ENCODE measurements at regions not wholly inside any gene's neighbourhood (a gene's known extent, or its start where the extent isn't known, plus 50 kb on each side); places are given as distances from the start of the nearest gene placed in this dataset.

DNA sequence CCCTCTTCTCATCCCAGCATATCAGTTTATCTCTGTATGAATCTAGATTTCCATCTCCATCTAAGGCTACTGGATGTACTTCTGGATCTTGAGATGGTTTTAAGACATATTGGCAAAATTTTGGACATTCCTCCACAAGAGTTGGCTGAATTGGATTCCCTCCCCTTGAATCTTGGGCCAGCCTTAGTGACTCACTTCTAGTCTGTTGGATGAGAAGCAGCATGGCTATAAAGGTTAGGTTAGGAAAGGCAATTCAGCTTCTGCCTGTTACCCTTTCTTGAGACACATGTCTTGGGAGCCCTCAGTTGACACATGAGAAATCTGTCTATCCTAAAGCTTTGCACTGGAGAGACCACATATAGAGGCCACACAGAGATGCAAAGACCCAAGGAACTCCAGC, 73.0 kb upstream of the PGR start:
- no peak for DNase-seq

DNA sequence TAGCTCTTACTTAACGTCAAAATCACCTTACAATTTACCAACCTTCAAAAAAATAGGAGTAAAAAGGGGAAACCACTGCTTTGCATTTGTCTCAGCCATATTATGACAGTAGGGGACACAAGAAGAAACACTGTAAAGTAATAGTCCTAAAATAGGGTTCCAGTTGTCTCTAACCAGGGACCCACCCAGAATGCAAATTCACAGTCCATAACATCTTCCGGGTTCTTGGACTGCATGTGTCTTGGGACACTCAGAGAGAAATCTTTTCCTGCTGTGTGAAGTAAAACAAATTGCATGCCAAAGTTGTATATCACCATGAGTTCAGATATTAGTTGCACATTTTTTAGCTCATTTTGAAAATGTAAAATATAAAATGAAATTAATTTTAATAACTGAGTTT, 69.8 kb upstream of the PGR start:
- DNase-seq = no peak

DNA sequence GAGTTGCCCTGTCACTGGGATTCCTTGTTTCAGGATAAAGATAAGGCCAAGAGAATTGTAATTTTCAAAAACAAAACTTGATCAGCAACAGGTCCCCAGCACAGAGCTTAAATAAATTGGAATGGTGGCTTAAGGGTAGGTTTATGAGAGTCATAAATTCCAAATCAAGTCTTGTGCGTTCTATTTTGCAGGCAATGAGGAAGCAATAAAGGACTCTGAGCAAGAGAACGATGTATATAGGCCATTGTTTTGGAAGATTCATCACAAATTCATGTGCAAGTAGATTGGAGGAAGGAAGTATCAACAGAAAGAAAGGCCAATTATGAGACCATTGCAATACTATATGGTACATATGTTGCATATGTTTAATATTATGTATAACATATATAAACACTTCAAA, 65.7 kb upstream of the PGR start:
- no peak for DNase-seq

DNA sequence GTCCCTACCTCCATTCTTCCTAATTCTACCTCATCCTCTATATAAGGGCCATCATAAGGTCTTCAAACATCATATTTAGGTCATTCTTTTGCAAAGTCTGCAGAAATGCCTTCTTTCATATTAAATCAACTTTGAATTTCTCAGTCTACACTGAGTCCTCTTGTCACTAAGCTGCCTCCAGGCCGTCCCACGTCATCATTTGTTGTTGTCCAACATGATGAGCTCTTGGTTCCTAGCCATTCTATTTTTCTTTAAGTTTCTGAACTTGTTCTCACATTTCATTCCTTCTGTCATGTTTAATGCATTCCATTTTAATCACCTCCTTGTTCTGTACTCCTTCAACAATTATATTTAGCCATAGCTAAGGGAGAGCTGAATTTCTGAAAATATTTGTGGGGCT, 59.2 kb upstream of the PGR start:
- DNase-seq = no peak

DNA sequence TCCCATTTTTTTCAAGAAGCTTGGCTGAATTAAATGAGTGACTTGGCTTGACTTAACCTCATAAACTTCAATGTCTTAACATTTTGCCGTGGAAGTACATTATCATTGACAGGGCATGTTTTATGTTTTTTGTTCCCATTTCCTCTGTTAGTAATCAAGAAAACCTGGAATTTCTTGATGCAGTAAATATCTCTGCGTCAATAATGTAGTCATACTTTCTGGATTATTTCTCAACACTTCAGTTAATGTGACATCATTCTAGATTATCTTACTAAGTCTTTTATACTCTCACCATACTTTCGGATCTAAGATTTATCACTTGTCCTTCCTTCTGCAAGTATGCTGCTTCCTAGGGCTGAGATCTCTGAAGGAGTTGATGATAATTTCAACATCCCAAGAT, 58.6 kb upstream of the PGR start:
- no peak for DNase-seq

DNA sequence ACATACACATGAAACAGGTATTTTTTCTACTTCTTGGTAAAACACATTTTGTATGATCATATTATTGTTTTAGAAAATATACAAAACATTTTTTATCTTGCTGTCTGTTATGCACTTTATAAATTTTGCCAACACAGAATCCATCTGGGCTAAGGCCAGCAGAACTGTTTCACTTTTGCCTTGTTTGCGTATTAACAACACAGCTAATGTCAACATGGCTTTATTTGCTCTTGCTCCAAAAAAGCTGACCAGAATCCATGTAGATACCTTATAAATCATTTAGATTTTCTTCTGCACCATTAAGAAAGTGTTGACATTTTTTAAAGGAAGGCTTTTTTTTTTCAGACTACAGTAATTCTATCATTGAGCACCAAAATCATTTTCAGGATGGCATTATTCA, 58.1 kb upstream of the PGR start:
- DNase-seq = no peak

DNA sequence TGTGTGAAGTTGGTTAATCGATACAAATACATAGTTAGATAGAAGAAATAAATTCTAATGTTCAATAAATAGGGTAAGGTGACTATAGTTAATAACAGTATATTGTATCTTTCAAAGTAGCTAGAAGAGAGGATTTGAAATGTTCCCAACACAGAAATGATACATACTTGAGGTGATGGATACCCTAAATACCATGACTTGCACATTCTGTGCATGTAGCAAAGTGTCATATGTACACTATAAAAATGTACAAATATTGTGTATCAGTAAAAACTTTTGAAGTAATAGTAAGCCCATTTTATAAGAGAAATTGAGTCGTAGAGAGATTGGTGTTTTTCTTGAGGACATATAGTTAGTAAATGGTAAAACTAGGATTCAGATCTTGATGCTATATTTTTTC, 56.4 kb upstream of the PGR start:
- no peak for DNase-seq

DNA sequence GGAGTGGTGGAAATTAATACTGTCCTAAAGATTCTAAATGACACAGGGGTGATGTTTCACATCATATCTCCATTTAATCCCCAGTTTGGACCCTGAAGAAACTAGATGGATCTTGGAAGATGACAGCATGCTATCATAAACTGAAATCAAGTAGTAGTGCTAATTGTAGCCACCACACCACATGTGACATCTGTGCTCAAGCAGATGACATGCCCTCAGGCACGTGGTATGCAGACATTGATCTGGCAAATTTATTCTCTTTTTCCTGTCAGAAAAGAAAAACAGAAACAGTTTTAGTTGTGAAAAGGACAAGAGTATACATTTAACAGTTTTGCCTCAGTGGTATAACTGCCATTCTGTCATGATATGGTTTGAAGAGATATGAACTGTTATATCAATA, 52.9 kb upstream of the PGR start:
- DNase-seq = no peak

DNA sequence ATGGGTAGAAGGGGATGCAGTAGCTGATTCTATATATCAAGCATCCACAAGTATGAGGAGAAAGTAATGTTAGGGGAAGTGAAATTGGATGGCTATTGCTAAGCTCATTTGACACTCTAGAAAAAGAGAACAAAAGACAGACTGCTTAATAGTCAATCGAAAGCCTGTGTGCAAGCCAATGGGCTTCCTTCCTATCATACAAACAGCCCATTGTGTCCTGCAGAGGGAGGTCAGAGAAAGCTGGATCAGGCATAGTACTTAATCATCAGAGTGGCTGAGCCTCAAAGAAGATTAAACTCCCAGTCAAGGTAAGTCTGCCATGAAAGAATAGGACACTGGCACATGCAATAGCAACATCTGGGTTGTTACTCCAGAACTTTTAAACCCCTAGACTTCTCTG, 50.9 kb upstream of the PGR start:
- no peak for DNase-seq
